D721Med (cell line): ENCODE measurements at regions not wholly inside any gene's neighbourhood (a gene's known extent, or its start where the extent isn't known, plus 50 kb on each side); places are given as distances from the start of the nearest gene placed in this dataset.
"Not testable (repeated sequence)": the region's sequence is repeated elsewhere in the genome, so short reads cannot be mapped to it uniquely, and the experiment has no call there.

Source experiments
- DNase-seq: peaks from one replicate; pipeline ENCODE4 v3.0.0; 2011; ENCODE audit warnings: low spot score; ENCODE audit not compliant: insufficient read length
- FAIRE-seq: peaks from 2 replicates; lab custom pipeline; 2011; peaks lifted over from hg19 to GRCh38; lab: Jason Lieb, UNC
- CTCF ChIP-seq: IDR thresholded peaks from 2 replicates; pipeline ENCODE4 v1.5.1; 2012; ENCODE audit warnings: mild to moderate bottlenecking, control low read depth; ENCODE audit not compliant: insufficient read depth; ENCODE audit errors: missing control alignments

- FAIRE-seq = no peak
- no peak for TF ChIP-seq CTCF
These were observed 1049.0 kb downstream of the OLFM4 start for GRCh38 chr13:54077569-54077968.

GRCh38 chr13:54078271-54078870 lies 1049.8 kb downstream of the OLFM4 start:
- TF ChIP-seq CTCF = no peak
- FAIRE-seq = no peak
- DNase-seq = no peak

More at GRCh38 chr13:54077569-54077968, 1049.0 kb downstream of the OLFM4 start:
- DNase-seq = no peak

GRCh38 chr13:54082309-54082708 lies 1053.7 kb downstream of the OLFM4 start:
- DNase-seq, FAIRE-seq: not testable (repeated sequence)

GRCh38 chr13:54091884-54092283 lies 1063.3 kb downstream of the OLFM4 start:
- no peak for FAIRE-seq
- DNase-seq = no peak

GRCh38 chr13:54092686-54093085 lies 1064.1 kb downstream of the OLFM4 start:
- DNase-seq (no peak), FAIRE-seq (no peak)
- no peak for TF ChIP-seq CTCF

More at GRCh38 chr13:54091884-54092283, 1063.3 kb downstream of the OLFM4 start:
- TF ChIP-seq CTCF = no peak

GRCh38 chr13:54110597-54110996 lies 1082.0 kb downstream of the OLFM4 start:
- TF ChIP-seq CTCF = no peak
- DNase-seq (no peak), FAIRE-seq (no peak)

- DNase-seq (no peak), FAIRE-seq (no peak)
- TF ChIP-seq CTCF = no peak
These were observed 1096.1 kb downstream of the OLFM4 start for GRCh38 chr13:54124700-54125099.

- DNase-seq, FAIRE-seq: not testable (repeated sequence)
These were observed 1102.3 kb downstream of the OLFM4 start for GRCh38 chr13:54130931-54131330.

GRCh38 chr13:54131433-54131832 lies 1102.8 kb downstream of the OLFM4 start:
- FAIRE-seq, DNase-seq: not testable (repeated sequence)

- not testable (repeated sequence) for FAIRE-seq
These were observed 1103.5 kb downstream of the OLFM4 start for GRCh38 chr13:54132127-54132526.

GRCh38 chr13:54132720-54133119 lies 1104.1 kb downstream of the OLFM4 start:
- DNase-seq, FAIRE-seq: not testable (repeated sequence)

More at GRCh38 chr13:54132127-54132526, 1103.5 kb downstream of the OLFM4 start:
- DNase-seq = not testable (repeated sequence)
